HL-60 (cell line): ENCODE measurements at regions not wholly inside any gene's neighbourhood (a gene's known extent, or its start where the extent isn't known, plus 50 kb on each side); places are given as distances from the start of the nearest gene placed in this dataset.

Experiments used
- GABPA ChIP-seq: IDR thresholded peaks from 2 replicates; pipeline ENCODE4 v1.6.1; 2012; ENCODE audit warnings: low read depth
- POLR2AphosphoS5 ChIP-seq: IDR thresholded peaks from 2 replicates; pipeline ENCODE4 v1.6.1; 2012; ENCODE audit warnings: low read depth
- TF ChIP-seq, protein P1 (sequence below): IDR thresholded peaks from one replicate; pipeline ENCODE4 v1.5.1; 2011; ENCODE audit warnings: low read length, control low read depth, inconsistent platforms; ENCODE audit not compliant: insufficient read depth
- TF ChIP-seq, protein P2 (sequence below): IDR thresholded peaks from 2 replicates; pipeline ENCODE4 v1.6.1; 2012; ENCODE audit warnings: low read depth; ENCODE audit not compliant: insufficient replicate concordance

DNA sequence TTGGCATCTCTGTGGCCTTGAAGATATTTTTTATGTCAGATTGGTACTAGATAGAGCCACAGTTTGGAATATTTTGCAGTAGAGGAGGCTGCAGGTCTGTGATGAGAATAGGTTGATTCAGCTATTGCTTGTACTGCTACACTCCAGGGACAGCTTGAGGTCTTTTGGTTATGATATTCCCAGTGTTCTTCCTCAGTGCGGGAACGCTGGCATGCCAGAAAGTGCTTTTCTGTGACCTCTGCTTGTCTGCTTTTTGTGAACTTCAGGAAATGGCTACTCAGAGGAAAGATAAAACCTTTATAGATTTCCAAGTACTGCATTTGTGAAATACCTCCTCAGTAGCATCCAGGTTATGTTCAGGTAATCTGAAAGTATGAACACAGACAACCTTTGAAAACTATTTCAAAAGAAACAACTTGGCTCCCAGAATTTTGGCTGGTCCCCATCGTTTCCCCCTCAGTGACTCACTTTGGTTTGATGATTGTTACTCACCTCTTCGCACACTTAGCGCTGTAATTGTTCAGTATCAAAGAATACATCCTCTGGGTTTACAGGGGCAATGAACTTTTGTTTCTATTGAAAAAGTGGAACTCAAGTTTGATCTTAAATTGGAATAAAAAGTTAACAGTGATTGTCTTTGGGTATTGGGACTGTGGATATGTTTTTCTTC lies 191.4 kb downstream of the HIPK3 start:
- TF ChIP-seq, protein P1, sequence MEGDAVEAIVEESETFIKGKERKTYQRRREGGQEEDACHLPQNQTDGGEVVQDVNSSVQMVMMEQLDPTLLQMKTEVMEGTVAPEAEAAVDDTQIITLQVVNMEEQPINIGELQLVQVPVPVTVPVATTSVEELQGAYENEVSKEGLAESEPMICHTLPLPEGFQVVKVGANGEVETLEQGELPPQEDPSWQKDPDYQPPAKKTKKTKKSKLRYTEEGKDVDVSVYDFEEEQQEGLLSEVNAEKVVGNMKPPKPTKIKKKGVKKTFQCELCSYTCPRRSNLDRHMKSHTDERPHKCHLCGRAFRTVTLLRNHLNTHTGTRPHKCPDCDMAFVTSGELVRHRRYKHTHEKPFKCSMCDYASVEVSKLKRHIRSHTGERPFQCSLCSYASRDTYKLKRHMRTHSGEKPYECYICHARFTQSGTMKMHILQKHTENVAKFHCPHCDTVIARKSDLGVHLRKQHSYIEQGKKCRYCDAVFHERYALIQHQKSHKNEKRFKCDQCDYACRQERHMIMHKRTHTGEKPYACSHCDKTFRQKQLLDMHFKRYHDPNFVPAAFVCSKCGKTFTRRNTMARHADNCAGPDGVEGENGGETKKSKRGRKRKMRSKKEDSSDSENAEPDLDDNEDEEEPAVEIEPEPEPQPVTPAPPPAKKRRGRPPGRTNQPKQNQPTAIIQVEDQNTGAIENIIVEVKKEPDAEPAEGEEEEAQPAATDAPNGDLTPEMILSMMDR: no peak
- TF ChIP-seq POLR2AphosphoS5: no peak
- TF ChIP-seq, protein P2, sequence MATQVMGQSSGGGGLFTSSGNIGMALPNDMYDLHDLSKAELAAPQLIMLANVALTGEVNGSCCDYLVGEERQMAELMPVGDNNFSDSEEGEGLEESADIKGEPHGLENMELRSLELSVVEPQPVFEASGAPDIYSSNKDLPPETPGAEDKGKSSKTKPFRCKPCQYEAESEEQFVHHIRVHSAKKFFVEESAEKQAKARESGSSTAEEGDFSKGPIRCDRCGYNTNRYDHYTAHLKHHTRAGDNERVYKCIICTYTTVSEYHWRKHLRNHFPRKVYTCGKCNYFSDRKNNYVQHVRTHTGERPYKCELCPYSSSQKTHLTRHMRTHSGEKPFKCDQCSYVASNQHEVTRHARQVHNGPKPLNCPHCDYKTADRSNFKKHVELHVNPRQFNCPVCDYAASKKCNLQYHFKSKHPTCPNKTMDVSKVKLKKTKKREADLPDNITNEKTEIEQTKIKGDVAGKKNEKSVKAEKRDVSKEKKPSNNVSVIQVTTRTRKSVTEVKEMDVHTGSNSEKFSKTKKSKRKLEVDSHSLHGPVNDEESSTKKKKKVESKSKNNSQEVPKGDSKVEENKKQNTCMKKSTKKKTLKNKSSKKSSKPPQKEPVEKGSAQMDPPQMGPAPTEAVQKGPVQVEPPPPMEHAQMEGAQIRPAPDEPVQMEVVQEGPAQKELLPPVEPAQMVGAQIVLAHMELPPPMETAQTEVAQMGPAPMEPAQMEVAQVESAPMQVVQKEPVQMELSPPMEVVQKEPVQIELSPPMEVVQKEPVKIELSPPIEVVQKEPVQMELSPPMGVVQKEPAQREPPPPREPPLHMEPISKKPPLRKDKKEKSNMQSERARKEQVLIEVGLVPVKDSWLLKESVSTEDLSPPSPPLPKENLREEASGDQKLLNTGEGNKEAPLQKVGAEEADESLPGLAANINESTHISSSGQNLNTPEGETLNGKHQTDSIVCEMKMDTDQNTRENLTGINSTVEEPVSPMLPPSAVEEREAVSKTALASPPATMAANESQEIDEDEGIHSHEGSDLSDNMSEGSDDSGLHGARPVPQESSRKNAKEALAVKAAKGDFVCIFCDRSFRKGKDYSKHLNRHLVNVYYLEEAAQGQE: no peak
- TF ChIP-seq GABPA: no peak
